ENCODE measurements at regions not wholly inside any gene's neighbourhood (a gene's known extent, or its start where the extent isn't known, plus 50 kb on each side); places are given as distances from the start of the nearest gene placed in this dataset.

GRCh38 chr4:156238171-156238570, 284.5 kb upstream of the CTSO start:
- H3K9me3 ChIP-seq: no peaks in the 10 kb centered on the region
- ATAC-seq: no peak
- no peak for FAIRE-seq
- no peak overlapping the region for H3K4me3 ChIP-seq
- WGBS (ENCODE audit: missing lambda C conversion rate): 58% methylated on average over 3 of the region's 3 CpGs
- H3K27ac ChIP-seq: no peak overlapping the region
- no peaks in the 10 kb centered on the region for H3K4me1 ChIP-seq
- H3K4me2 ChIP-seq: no peak overlapping the region
- TF ChIP-seq FOSL2 (IDR thresholded peaks at IDR 0.05) (no peak), FOSL2 (CRISPR knock-in tag; IDR thresholded peaks at IDR 0.05) (no peak), EHF (CRISPR knock-in tag; IDR thresholded peaks at IDR 0.05) (no peak), REST (IDR thresholded peaks at IDR 0.05) (no peak), ESRRA (IDR thresholded peaks at IDR 0.05; ENCODE audit: borderline replicate concordance, low read length) (no peak), EHMT2 (IDR thresholded peaks at IDR 0.05; ENCODE audit: low read depth) (no peak), HOXB5 (CRISPR knock-in tag; IDR thresholded peaks at IDR 0.05) (no peak), CTCF (IDR thresholded peaks at IDR 0.05) (no peak), RAD21 (conservative IDR thresholded peaks at IDR 0.05 in 1 of 2, IDR thresholded peaks at IDR 0.05 in 1 of 2) (no peak), BHLHE40 (IDR thresholded peaks at IDR 0.05; ENCODE audit: low read depth, low read length) (no peak), ZNF302 (CRISPR knock-in tag; IDR thresholded peaks at IDR 0.05) (no peak), RCOR1 (IDR thresholded peaks at IDR 0.05; ENCODE audit: low read depth, low read length) (no peak)
- POLR2A ChIA-PET: no interaction called here
- DNase-seq (ENCODE audit: low read depth in 1 of 2, low spot score in 1 of 2): no peak
- CTCF ChIA-PET: no interaction called here

- Histone ChIP-seq H3K4me2 (no peak overlapping the region), H3K4me3 (no peak overlapping the region), H3K9me3 (no peaks in the 10 kb centered on the region), H3K27ac (no peak overlapping the region), H3K4me1 (no peaks in the 10 kb centered on the region)
- ATAC-seq (no peak), FAIRE-seq (no peak), DNase-seq (ENCODE audit: low read depth in 1 of 2, low spot score in 1 of 2) (no peak)
- TF ChIP-seq USF2 (IDR thresholded peaks at IDR 0.05) (no peak), EHMT2 (IDR thresholded peaks at IDR 0.05; ENCODE audit: low read depth) (no peak), SREBF2 (IDR thresholded peaks at IDR 0.05) (no peak), RFX5 (IDR thresholded peaks at IDR 0.05) (no peak), MYC (IDR thresholded peaks at IDR 0.05; ENCODE audit: borderline replicate concordance, low read length) (no peak)
- 57% methylated on average over 11 of the region's 11 CpGs for WGBS (ENCODE audit: missing lambda C conversion rate)
- ChIA-PET CTCF (no interaction called here), POLR2A (no interaction called here)
Observed at GRCh38 chr4:156237231-156237630, 283.6 kb upstream of the CTSO start.

- H3K4me2 ChIP-seq: no peak overlapping the region
- ATAC-seq (no peak), DNase-seq (ENCODE audit: low read depth in 1 of 2, low spot score in 1 of 2) (no peak), FAIRE-seq (no peak)
- no peaks in the 10 kb centered on the region for H3K4me1 ChIP-seq
- TF ChIP-seq TFCP2L1 (CRISPR knock-in tag; IDR thresholded peaks at IDR 0.05) (no peak), HMGXB4 (CRISPR knock-in tag; IDR thresholded peaks at IDR 0.05; ENCODE audit: borderline replicate concordance) (no peak), KDM5A (IDR thresholded peaks at IDR 0.05) (no peak), ZNF302 (CRISPR knock-in tag; IDR thresholded peaks at IDR 0.05) (no peak), KDM1A (IDR thresholded peaks at IDR 0.05; ENCODE audit: low read depth) (no peak), FOSB (CRISPR knock-in tag; IDR thresholded peaks at IDR 0.05) (no peak), NFE2L2 (conservative IDR thresholded peaks at IDR 0.05; ENCODE audit: low read length) (no peak), TP53 (CRISPR knock-in tag; IDR thresholded peaks at IDR 0.05) (no peak), ATOH8 (CRISPR knock-in tag; IDR thresholded peaks at IDR 0.05; ENCODE audit: low read depth) (no peak), ESRRA (IDR thresholded peaks at IDR 0.05; ENCODE audit: borderline replicate concordance, low read length) (no peak), ZSCAN20 (CRISPR knock-in tag; IDR thresholded peaks at IDR 0.05) (no peak), MAZ (IDR thresholded peaks at IDR 0.05; ENCODE audit: borderline replicate concordance, low read depth, low read length) (no peak), CEBPB (IDR thresholded peaks at IDR 0.05) (no peak), CHD2 (IDR thresholded peaks at IDR 0.05; ENCODE audit: low read length, partially characterized antibody) (no peak)
- ChIA-PET POLR2A (no interaction called here), CTCF (no interaction called here)
- H3K27ac ChIP-seq: no peak overlapping the region
- WGBS (ENCODE audit: missing lambda C conversion rate): 12% methylated on average over 1 of the region's 1 CpG
- no peaks in the 10 kb centered on the region for H3K9me3 ChIP-seq
- H3K4me3 ChIP-seq: no peak overlapping the region
Observed at GRCh38 chr4:156230176-156230575, 276.5 kb upstream of the CTSO start.

Data from A549 (cell line).